NOMO-1 treated with DMSO at 0.1 percent for 48 hours (cell line): ENCODE measurements at regions not wholly inside any gene's neighbourhood (a gene's known extent, or its start where the extent isn't known, plus 50 kb on each side); places are given as distances from the start of the nearest gene placed in this dataset.
"Not testable (repeated sequence)": the region's sequence is repeated elsewhere in the genome, so short reads cannot be mapped to it uniquely, and the experiment has no call there.

Source experiments
- DNase-seq: peaks from one replicate; lab custom pipeline; 2025; ENCODE audit not compliant: unreplicated experiment; lab: John Stamatoyannopoulos, UW

DNA sequence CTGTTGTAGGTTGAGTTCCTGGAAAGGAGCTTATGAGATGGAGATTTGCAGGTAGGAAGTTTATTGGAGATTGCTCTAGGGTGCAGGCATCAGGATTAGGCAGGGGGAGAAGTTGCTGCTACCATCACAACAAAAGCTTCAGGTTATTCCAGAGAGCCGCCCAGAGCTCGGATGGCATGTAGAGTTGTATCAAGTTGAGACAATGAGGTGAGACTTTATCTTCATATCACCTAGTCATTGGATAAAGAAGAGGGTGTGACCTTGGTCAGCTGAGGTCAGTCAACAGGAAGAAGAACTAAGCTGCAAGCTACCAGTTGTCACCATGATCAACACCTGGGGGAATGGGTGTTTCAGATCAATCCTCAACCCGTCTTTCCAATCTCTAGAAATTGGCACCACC is 342.0 kb downstream of the RFC3 start:
- DNase-seq = no peak

DNA sequence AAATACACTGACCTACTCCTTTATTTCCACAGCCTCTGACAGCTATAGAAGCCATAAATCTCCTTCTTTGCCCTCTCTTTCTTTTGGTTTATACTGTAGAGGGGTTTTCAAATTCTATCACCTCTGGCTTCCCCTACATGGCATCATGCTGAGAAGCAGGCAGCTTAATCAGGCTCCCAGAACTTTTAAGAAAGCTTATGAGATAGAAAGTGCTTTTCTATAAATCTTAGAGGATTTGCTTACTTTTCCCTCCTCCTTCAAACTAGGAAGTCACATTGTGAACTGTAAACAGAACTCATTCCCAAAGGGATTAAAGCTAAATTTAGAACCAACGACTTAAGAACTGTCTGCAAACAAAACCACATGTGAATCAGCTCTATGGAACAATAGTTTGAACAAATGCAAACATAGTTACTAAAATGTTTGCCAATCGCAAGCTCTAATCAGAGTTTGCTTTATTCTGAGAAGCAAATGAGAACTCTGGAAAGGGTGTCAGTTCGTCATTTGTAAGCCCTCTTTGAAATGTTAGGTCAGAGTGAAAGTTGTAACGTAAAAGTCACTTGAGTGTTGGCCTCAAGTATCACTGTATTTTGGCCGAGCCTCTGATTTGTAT is 344.1 kb downstream of the RFC3 start:
- DNase-seq = no peak

DNA sequence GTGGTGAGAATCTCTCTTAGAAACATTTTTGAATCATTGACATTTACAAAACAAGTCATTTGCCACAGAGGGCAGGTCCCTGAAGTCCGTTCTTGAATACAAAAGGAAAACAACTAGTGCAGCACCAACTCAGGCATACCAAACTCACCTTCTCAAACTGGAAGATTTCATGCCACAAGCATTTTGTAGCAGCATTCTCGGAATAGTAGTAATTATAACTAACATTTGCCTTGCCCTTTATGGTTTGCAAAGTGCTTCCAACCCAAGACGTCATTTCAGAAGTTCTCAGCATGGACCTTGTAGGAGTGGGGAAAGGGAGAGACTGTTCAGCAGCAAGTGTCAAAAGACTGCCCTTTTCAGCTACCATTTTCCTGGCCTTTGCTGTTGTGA is 344.6 kb downstream of the RFC3 start:
- DNase-seq = no peak

DNA sequence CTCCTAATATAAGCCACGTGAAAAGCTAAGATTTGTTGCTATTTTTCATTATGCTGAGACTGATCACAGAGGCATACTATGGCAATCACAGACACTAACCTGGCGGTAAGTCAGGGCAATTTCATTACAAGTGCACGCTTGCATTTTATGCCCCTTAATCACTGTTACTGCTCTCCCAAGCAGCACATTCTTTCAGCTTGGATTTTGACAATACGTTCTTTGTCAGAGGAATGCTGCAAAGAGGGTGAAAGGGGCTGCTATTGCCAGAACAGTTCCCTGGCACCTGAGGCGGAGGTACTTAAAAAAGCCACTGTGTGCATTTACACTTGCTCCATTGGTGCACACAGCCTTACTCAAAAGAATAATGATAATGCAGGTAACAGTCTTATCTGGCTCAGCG is 346.6 kb downstream of the RFC3 start:
- no peak for DNase-seq

DNA sequence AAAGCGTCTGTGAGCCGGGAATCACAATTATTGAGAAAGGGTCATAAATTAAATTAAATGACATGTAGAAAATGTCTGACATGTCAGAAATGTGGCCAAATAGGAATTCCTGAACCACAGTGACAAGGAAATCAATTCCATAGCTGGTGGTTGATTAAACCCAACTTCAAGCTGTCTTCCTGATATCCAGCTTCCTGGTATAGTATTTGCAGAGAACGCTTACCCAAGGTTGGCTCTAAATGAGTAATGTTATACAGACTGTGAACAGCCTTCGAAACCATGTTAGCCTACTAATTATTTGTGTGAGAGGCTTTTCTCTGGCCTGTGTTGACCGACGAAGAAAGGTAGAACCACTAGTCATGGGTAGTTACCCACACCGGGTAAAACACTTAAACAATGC is 347.2 kb downstream of the RFC3 start:
- DNase-seq = no peak

DNA sequence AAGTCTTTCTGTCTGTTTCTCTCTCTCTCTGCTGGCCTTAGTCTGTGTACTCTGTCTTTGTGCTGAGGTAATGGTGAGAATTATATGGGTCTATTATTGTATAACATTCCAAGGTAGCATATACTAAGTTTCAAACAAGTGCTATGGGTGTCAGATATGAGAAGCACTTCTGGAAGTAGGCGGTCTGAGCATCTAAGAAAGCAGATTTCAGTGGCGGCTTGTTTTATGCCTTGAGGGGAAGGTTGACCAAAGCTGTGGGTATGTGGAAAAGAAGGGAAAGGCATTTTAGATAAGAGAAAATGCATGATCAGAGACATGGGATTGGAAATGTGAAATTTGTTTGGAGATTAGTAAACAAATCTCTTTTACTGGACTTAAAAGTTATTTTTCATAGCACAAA is 348.5 kb downstream of the RFC3 start:
- DNase-seq = no peak

DNA sequence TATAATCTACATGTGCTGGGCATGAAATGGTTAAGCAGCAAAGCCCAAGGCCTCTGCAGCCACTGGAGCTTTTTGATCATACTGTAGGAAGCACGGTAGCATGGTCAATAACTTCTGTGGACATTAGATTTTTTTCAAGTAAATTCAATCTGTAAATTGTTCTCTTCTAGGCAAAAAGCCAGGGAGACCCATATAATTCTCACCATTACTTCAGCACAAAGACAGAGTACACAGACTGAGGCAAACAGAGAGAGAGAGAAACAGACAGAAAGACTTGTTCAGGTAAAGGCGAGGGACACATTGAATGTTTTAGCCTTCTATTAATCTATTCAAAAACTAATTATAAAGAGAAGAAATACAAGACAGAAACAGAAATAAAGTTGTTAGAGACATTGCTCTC is 349.4 kb downstream of the RFC3 start:
- no peak for DNase-seq

DNA sequence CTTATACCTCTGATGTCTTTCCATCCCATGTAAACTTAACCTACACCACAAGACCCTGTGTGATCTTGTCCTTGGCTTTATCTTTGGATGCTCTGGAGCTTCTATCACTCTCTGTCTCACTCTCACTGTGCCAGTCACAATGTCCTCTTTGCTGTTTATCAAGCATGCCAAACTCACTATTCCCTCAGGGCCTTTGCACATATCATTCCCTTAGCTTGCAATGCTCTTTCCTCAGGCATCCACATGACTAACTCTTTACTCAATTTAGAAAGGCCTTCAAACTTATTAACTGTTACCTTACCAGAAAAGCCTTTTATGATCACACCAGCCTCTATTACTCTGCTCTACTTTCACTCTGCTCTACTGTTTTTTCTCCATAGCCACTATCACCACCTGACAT is 354.1 kb downstream of the RFC3 start:
- no peak for DNase-seq

DNA sequence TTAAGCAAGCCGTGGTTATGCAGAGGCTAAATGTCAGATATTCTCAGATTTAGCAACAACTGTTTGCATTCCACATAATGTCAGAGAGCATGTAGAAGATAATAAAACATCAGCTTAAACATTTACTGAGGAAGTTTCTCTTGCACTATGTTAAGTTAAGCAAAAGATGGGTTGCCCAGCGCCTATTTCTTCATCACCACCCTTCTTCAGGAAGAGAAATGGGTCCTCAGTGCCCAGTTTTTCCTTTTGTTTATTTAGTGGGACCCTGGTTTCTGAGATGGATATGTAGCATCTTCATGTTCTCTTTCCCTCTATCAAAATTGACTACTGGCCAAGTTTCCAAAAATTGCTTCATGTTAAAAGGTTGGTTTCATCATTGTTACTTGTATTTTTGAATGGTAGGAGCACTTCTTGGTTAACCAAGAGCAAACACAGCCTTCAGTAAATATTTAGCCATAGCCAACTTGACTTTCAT is 356.8 kb downstream of the RFC3 start:
- no peak for DNase-seq

DNA sequence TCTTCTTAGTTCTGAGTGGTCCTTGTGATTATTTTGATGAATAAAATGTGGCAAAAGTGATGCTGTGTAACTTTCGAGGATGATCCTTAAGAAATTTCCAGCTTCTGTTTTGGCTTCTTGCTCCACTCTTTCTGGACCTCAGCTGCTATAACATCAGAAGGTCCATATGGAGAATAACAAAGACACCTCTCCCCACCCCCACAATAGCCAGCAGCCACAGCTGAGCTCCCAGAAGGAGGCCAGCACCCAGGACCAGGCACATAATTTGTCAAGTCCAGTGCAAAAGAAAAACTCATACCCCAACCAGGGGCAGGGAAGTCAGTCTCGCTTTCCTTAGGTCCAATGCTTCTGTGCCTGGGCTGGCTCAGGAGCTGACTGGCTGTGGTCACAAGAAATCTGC is 357.6 kb downstream of the RFC3 start:
- no peak for DNase-seq

DNA sequence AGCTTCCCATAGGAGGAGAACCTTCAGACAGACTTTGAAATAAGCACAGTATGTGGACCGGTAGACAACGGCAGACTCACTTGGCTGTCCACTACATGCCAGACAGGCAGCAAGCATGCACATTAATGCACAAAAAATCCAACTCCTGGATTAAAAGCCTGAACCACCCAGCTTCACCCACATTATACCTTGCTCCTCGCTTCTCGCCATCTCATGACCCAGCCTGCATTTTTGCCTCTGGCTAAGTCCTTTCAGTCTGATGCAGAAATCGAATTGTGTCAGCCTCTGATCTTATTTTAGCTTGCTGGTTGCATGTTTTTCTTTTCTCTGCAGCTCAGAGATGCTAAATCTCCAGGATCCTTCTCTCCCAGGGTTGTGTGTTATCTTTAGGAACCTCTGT is 358.7 kb downstream of the RFC3 start:
- no peak for DNase-seq

DNA sequence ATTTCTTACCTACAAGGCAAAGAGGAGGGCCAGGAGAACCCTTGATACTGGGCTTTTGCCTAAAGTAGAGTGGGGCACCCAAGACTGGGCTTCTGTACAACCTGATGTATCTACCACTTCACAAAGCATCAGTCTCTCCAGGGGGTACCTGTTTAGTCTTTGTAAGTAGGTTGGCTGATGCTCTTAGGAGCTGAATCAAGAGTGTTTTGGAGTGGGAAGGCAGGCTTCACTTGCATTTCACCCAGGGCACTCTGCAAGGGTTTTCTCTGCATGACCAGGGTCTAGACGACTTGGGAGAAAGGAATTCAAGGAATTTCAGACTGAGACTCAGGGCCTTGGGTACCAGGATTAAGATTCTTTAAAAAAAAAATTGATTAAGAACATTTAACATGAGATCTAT is 361.5 kb downstream of the RFC3 start:
- DNase-seq = no peak

DNA sequence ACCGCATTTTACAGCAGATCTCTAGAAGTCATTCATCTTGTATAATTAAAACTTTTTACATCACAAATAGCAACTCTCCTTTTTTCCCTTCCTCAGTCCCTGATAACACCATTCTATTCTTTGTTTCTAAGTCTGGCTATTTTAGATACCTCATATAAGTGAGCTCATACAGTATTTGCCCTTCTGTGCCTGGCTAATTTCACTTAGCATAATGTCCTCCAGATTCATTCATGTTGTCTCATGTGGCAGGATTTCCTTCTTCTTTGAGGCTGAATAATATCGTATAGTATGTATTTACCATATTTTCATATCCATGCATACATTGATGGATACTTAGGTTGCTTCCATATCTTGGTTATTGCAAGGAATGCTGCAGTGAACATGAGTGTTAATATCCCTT is 362.0 kb downstream of the RFC3 start:
- DNase-seq = no peak

DNA sequence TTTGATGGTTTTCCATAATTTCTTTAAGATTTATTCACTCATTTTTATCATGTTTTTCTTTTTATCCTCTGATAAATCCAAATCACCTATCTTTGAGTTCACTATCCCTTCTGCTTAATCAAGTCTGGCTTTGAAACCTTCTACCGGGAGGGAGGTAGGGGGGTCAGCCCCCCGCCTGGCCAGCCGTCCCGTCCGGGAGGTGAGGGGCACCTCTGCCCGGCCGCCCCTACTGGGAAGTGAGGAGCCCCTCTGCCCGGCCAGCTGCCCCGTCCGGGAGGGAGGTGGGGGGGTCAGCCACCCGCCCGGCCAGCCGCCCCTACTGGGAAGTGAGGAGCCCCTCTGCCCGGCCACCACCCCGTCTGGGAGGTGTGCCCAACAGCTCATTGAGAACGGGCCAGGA is 363.3 kb downstream of the RFC3 start:
- DNase-seq = not testable (repeated sequence)

DNA sequence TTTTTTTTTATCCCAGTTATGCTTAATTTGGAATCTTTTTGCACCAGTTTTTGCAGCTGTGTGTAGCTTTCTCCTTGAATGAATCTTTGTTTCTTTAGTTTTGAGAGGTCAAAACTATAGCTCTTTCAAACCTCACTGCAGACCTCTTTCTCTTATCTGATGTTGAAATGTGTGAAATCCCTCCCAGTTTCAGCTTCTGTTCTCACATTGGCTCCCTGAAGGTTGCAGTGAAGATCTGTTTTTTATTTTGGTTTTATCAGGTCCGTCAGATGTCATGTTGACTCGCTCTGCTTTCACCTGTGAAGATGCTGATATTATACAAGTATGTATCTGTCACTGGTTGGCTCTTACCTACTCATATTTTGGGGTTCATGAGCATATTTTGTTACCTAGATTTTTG is 372.0 kb downstream of the RFC3 start:
- DNase-seq = no peak

DNA sequence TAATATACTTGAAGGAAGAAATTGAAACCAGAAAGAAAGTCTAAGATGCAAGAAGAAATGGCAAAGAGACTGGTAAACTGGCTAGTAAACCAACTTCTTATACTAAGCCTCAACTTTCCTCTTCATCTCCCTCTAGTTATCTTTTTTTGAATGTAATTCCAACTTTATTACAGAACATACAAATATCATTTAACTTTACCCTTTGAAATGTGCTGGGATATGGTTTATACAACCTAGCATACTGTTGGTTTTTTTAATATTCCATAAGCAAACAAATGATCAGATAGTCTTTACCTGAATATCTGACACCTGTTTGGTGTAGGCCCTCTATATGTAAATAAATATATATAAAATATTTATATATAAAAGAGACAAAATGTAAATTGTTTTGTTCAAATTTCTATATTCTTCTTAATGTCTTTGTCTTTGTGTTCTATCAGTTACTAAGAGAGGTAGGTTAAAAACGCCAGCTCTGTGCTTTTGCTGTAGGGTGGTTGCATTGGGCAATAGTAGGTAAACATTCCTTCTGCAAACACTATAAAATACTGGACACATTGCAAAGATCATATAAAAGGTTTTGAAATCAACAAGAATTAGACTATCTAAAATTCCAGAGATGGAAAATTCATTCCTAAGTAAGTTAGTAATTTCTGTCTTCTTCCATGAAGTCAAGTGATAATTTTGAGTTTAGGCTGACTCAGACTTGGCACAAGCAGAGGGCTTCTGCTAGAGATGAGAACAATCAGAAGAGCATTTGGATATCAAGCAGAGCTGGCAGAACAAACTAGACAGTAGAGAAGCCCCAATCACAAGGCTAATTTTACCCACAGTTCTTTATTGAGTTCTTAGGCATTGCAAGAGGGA is 383.3 kb downstream of the RFC3 start:
- DNase-seq = no peak

DNA sequence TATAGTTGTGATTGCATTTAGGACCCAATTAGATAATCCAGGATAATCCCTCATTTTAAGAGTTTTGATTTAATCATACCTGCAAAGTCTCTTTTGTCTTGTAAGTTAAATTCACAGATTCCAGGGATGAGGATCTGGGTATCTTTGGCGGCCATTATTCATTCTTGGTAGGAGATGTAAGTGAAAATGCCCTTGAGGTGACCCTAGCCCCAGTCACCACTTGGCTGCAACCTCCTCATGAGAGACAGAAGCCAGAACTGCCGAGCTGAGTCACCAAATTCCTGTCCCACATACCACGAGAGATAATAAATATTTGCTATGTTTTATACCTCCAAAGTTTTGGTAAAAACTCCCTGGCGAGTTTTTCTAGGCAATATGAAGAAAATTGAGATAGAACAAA is 389.4 kb downstream of the RFC3 start:
- DNase-seq = no peak

DNA sequence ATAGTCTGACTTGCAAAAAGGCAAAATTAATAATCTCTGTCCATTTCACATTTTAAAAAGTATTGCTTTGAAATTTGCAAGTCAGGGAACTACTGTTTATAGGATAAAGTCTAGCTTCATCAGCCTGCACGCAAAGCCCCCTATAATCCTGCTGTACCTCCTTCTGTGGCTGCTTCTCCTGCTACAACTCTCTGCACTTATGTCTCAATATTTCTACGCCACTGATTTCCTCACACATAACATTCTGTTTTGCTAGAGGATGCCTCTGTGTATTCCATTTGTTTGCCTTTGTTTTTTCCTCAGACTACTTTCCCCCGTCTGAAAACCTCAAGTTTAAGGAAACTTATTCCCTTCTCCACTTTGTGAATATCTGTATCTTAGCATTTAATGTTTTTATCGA is 389.9 kb downstream of the RFC3 start:
- no peak for DNase-seq

DNA sequence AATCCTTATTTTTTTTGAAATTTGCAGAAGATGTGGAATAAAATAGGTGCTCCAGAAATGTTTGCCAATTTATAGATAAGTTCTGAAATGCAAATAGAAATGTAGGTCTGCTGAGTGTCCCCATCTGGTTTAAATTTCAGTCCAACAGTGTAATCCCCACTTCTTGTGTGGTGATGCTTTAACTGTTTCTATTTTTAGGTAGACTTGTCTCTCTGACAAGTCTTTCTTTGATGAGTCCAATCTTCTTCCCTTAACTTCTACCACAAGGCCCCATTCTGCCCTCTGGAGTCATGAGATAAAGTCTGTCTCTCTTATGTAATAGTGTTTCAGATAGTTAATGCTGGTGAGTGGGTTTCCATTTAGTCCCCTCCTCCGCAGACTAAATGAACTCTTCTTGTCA is 390.4 kb downstream of the RFC3 start:
- DNase-seq = no peak

DNA sequence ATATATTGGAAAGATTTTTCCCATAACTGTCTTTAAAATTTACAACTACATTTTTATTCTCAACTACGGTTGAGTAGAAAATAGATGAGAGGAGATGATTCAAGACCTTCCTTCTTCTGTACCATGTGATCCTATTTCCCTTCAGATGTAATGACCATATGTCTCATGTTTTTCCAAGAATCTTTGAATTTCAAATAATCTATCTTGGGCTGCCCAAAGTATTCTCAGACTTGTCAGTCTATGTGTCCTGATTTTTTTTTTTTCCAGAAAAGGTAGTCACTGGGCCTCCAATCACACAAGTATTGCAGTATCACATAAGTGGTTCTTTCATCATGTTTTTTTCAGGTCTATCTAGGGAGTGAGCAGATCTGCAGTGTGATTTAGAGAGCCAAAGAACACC is 392.4 kb downstream of the RFC3 start:
- DNase-seq = no peak

DNA sequence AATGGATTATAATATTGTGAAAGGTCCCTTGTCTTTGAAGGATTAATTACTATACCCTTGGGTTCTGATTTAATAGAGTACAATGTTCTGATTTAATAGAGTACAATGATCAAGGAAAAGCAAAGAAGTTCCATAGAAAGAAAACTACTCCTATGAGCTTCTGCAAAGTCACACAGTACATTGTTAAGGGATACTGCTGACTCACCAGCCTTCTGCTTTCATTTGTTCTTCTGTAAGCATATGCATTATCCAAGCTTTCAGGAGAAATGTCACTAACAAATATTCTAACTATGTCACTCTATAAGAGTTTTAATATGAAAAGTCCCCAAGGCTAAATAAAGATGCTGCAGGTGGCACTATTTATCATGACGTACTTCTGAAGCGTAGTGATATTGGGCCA is 396.7 kb downstream of the RFC3 start:
- no peak for DNase-seq

DNA sequence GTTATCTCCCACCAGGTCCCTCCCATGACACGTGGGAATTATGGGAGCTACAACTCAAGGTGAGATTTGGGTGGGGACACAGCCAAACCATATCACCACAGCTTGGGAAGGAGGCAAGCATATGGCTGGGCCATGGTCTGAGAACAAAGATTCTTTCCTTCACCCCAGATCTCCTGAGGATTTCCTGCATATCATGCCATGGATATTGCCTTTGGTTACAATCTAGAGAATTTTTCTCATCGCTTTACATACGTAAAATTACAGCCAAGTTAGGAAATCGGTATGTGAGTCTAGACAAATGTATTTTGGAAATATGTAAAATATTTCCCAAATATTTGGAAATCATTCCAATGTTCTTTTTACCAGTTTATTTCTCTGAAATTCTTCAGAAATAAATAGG is 398.3 kb downstream of the RFC3 start:
- no peak for DNase-seq
